ENCODE measurements at regions not wholly inside any gene's neighbourhood (a gene's known extent, or its start where the extent isn't known, plus 50 kb on each side); places are given as distances from the start of the nearest gene placed in this dataset.

GRCh38 chr16:73226675-73227074 is 178.7 kb upstream of the ZFHX3 start:
- ChIA-PET POLR2A (ENCODE audit: unreplicated experiment) (no interaction called here), CTCF (interaction anchor here (1.2 kb wide), 1 partner anchor 12 kb away, joined by 4 read pairs; no protein-coding TSS in a partner anchor)
- H2BK15ac ChIP-seq (ENCODE audit: low read depth, low read length), result no peak overlapping the region
- H3K9me1 ChIP-seq (ENCODE audit: insufficient read depth, low read length), result 0 out of 2 replicates have a peak, but pooled peaks cover 2% of the 10 kb centered on the region
- no peak overlapping the region for H2BK5ac ChIP-seq (ENCODE audit: low read depth, low read length, poor library complexity, severe bottlenecking)
- no peak overlapping the region for H3K23ac ChIP-seq (ENCODE audit: low read depth, low read length)
- H3K56ac ChIP-seq (ENCODE audit: extremely low read depth, insufficient read depth, low read length), result no peak overlapping the region
- H4K20me1 ChIP-seq (ENCODE audit: insufficient read depth, low read length), result no peaks in the 10 kb centered on the region
- no peak overlapping the region for H3K18ac ChIP-seq (ENCODE audit: low read depth, low read length)
- H3K4me2 ChIP-seq (ENCODE audit: low read depth, low read length), result no peak overlapping the region
- dilution Hi-C loops (cut with HindIII; ENCODE audit: low sequenced_read_pairs, unreplicated experiment), result no loop called here
- no peak overlapping the region for H2AK9ac ChIP-seq (replicated peaks; ENCODE audit: low read depth, low read length, poor library complexity)
- H2BK20ac ChIP-seq (ENCODE audit: low read depth, low read length), result peak overlapping the region; percentile 16
- TF ChIP-seq RFX5 (IDR thresholded peaks at IDR 0.05; ENCODE audit: low read depth, low read length), result no peak
- TF ChIP-seq MAZ (IDR thresholded peaks at IDR 0.05; ENCODE audit: borderline replicate concordance, low read depth, low read length), result no peak
- no peak for TF ChIP-seq FOS (IDR thresholded peaks at IDR 0.05; ENCODE audit: low read depth, low read length)
- TF ChIP-seq MXI1 (IDR thresholded peaks at IDR 0.05; ENCODE audit: borderline replicate concordance, low read depth, low read length), result no peak
- no peak for TF ChIP-seq MAFK (IDR thresholded peaks at IDR 0.05; ENCODE audit: low read depth, low read length)
- no peak for TF ChIP-seq NFE2L2 (IDR thresholded peaks at IDR 0.05; ENCODE audit: low read depth, low read length)
- no peak for TF ChIP-seq RAD21 (IDR thresholded peaks at IDR 0.05; ENCODE audit: low read length)
- no peak for TF ChIP-seq USF2 (IDR thresholded peaks at IDR 0.05; ENCODE audit: low read depth, low read length)
- TF ChIP-seq POLR2A (IDR thresholded peaks at IDR 0.05; ENCODE audit: low read depth, low read length), result no peak
- no peak overlapping the region for H2AFZ ChIP-seq (replicated peaks; ENCODE audit: low read length, poor library complexity)
- DNase-seq (no peak), ATAC-seq (ENCODE audit: low read depth) (no peak)
- no peaks in the 10 kb centered on the region for H3K36me3 ChIP-seq (ENCODE audit: control insufficient read depth, insufficient read depth, low read length)
- H2AK5ac ChIP-seq (ENCODE audit: low read depth, low read length), result peak overlapping the region; percentile 91; the same call in 1 of the 2 replicates
- WGBS, 2 experiments (ENCODE audit: extremely low coverage in 2 of 2, insufficient read length in 1 of 2), result no CpG with 5 or more reads among the region's 8 CpGs
- H3K4ac ChIP-seq (ENCODE audit: low read depth, low read length), result no peak overlapping the region
- no peak overlapping the region; the same call in 1 of the 2 replicates for H4K5ac ChIP-seq (ENCODE audit: low read depth, low read length)
- H3K4me3 ChIP-seq (ENCODE audit: insufficient read depth, low read depth, low read length), result no peak overlapping the region
- no peaks in the 10 kb centered on the region for H3K79me1 ChIP-seq (ENCODE audit: low read depth in 1 of 2, low read length in 2 of 2)
- H4K8ac ChIP-seq (ENCODE audit: low read depth in 2 of 2, low read length in 2 of 2), result no peak overlapping the region
- intact Hi-C loops (cut with micrococcal nuclease), result no loop called here
- no peaks in the 10 kb centered on the region for H3K27me3 ChIP-seq (ENCODE audit: control insufficient read depth, insufficient read depth, low read length)
- no TSS peak for BruUV-seq (replicated peaks)
- H3K9me3 ChIP-seq (ENCODE audit: control insufficient read depth, insufficient read depth, low read length), result no peaks in the 10 kb centered on the region
- peaks cover 5% of the 10 kb centered on the region for H3K4me1 ChIP-seq (ENCODE audit: control insufficient read depth, insufficient read depth, low read length)
- in situ Hi-C loops (cut with MboI; ENCODE audit: low sequenced_read_pairs), result no loop called here
- peak overlapping the region; percentile 42; the same call in 1 of the 2 replicates for H2BK120ac ChIP-seq (ENCODE audit: low read depth, low read length)
- H3K9ac ChIP-seq (ENCODE audit: low read depth, low read length), result no peak overlapping the region
- H3K14ac ChIP-seq (replicated peaks; ENCODE audit: low read depth, low read length), result no peak overlapping the region
- H4K91ac ChIP-seq (ENCODE audit: insufficient read depth, low read depth, low read length), result no peak overlapping the region
- H3K27ac ChIP-seq (ENCODE audit: insufficient read depth, low read length), result no peak overlapping the region
